ENCODE measurements at regions not wholly inside any gene's neighbourhood (a gene's known extent, or its start where the extent isn't known, plus 50 kb on each side); places are given as distances from the start of the nearest gene placed in this dataset.

GRCh38 chr3:72426618-72427397 lies 421.4 kb downstream of the SHQ1 start:
- ATAC-seq (ENCODE audit: insufficient read depth, low FRiP score), result no peak
- Histone ChIP-seq H3K27ac (ENCODE audit: low read depth in 1 of 2, low read length in 1 of 2) (no peak overlapping the region), H3K4me3 (no peak overlapping the region), H3K9me3 (ENCODE audit: control insufficient read depth in 4 of 4, insufficient read depth in 3 of 4, low read length in 3 of 4) (peaks cover 0 to 3% (median 1%) of the 10 kb centered on the region in 4 donors), H3K27me3 (ENCODE audit: control insufficient read depth in 3 of 3, insufficient read depth in 3 of 3, low read length in 2 of 3) (no peaks in the 10 kb centered on the region), H3K9ac (ENCODE audit: insufficient read depth in 1 of 2, low read length in 2 of 2) (no peak overlapping the region), H3K4me1 (ENCODE audit: control insufficient read depth in 5 of 5, insufficient read depth in 5 of 5, low read length in 5 of 5) (peaks cover 0 to 15% (median 5%) of the 10 kb centered on the region in 5 donors), H3K36me3 (ENCODE audit: control insufficient read depth in 4 of 4, insufficient read depth in 4 of 4, low read length in 4 of 4) (no peaks in the 10 kb centered on the region)
- 55 to 70% methylated on average over 2 of the region's 2 CpGs for WGBS, 2 donors
- no peak for TF ChIP-seq CTCF (IDR thresholded peaks at IDR 0.05; ENCODE audit: control extremely low read depth, extremely low read depth)
- peak in 1 of 3 donors; percentile 20 for DNase-seq

GRCh38 chr3:72423643-72424042 lies 424.6 kb downstream of the SHQ1 start:
- 87 to 91% methylated on average over 3 of the region's 3 CpGs for WGBS, 2 donors
- Histone ChIP-seq H3K4me3 (no peak overlapping the region), H3K9me3 (ENCODE audit: control insufficient read depth in 4 of 4, insufficient read depth in 3 of 4, low read length in 3 of 4) (peaks cover 0 to 3% (median 3%) of the 10 kb centered on the region in 4 donors), H3K27me3 (ENCODE audit: control insufficient read depth in 3 of 3, insufficient read depth in 3 of 3, low read length in 2 of 3) (no peaks in the 10 kb centered on the region), H3K9ac (ENCODE audit: insufficient read depth in 1 of 2, low read length in 2 of 2) (no peak overlapping the region), H3K36me3 (ENCODE audit: control insufficient read depth in 4 of 4, insufficient read depth in 4 of 4, low read length in 4 of 4) (no peaks in the 10 kb centered on the region), H3K4me1 (ENCODE audit: control insufficient read depth in 5 of 5, insufficient read depth in 5 of 5, low read length in 5 of 5) (peaks cover 0 to 15% (median 3%) of the 10 kb centered on the region in 5 donors), H3K27ac (ENCODE audit: low read depth in 1 of 2, low read length in 1 of 2) (no peak overlapping the region)
- TF ChIP-seq CTCF (IDR thresholded peaks at IDR 0.05; ENCODE audit: control extremely low read depth, extremely low read depth), result no peak
- DNase-seq, result no peak
- ATAC-seq (ENCODE audit: insufficient read depth, low FRiP score), result no peak

GRCh38 chr3:72421786-72422185 lies 426.5 kb downstream of the SHQ1 start:
- 96 to 98% methylated on average over 2 of the region's 2 CpGs for WGBS, 2 donors
- Histone ChIP-seq H3K4me3 (no peak overlapping the region), H3K36me3 (ENCODE audit: control insufficient read depth in 4 of 4, insufficient read depth in 4 of 4, low read length in 4 of 4) (no peaks in the 10 kb centered on the region), H3K27me3 (ENCODE audit: control insufficient read depth in 3 of 3, insufficient read depth in 3 of 3, low read length in 2 of 3) (no peaks in the 10 kb centered on the region), H3K27ac (ENCODE audit: low read depth in 1 of 2, low read length in 1 of 2) (no peak overlapping the region), H3K9me3 (ENCODE audit: control insufficient read depth in 4 of 4, insufficient read depth in 3 of 4, low read length in 3 of 4) (peaks cover 0 to 3% (median 3%) of the 10 kb centered on the region in 4 donors), H3K9ac (ENCODE audit: insufficient read depth in 1 of 2, low read length in 2 of 2) (no peak overlapping the region), H3K4me1 (ENCODE audit: control insufficient read depth in 5 of 5, insufficient read depth in 5 of 5, low read length in 5 of 5) (peaks cover 0 to 8% (median 0%) of the 10 kb centered on the region in 5 donors)
- no peak for TF ChIP-seq CTCF (IDR thresholded peaks at IDR 0.05; ENCODE audit: control extremely low read depth, extremely low read depth)
- DNase-seq (no peak), ATAC-seq (ENCODE audit: insufficient read depth, low FRiP score) (no peak)
